Activated B cell treated with CpG ODN at 0.5 μM for 24 hours (primary cell): ENCODE measurements at regions not wholly inside any gene's neighbourhood (a gene's known extent, or its start where the extent isn't known, plus 50 kb on each side); places are given as distances from the start of the nearest gene placed in this dataset.

Source experiments
- ATAC-seq: fragments of 200-7000 bp; cut with Tn5 transposase; one replicate; pipeline ENCODE4 v1.10.0; 2021; ENCODE audit warnings: low read depth, mild to moderate bottlenecking, moderate library complexity
- CTCF ChIA-PET: fragments of 350-600 bp; sonication (Branson Sonifier 250); formaldehyde crosslinking; loops from one replicate; lab custom pipeline; 2021; ENCODE audit warnings: antibody characterized with exemption; lab: Charles Lee
- POLR2A ChIA-PET: fragments of 350-600 bp; sonication (Branson Sonifier 250); formaldehyde crosslinking; loops from one replicate; lab custom pipeline; 2021; ENCODE audit warnings: antibody characterized with exemption; lab: Charles Lee
- DNase-seq: peaks from one replicate; pipeline ENCODE4 v3.0.0; 2022
- H3K27ac Mint-ChIP-seq: one replicate; pipeline ENCODE4 v1.8.0; 2020; ENCODE audit warnings: mixed read lengths
- H3K27me3 Mint-ChIP-seq: one replicate; pipeline ENCODE4 v1.8.0; 2021; ENCODE audit warnings: mixed read lengths
- H3K36me3 Mint-ChIP-seq: one replicate; pipeline ENCODE4 v1.8.0; 2021; ENCODE audit warnings: low read depth, mixed read lengths
- H3K4me1 Mint-ChIP-seq: one replicate; pipeline ENCODE4 v1.8.0; 2021; ENCODE audit warnings: mixed read lengths
- H3K4me3 Mint-ChIP-seq: one replicate; pipeline ENCODE4 v1.8.0; 2020; ENCODE audit warnings: mild to moderate bottlenecking, mixed read lengths
- H3K9me3 Mint-ChIP-seq: one replicate; pipeline ENCODE4 v1.8.0; 2020; ENCODE audit warnings: mixed read lengths
- intact Hi-C: fragments of 100-400 bp; cut with micrococcal nuclease; formaldehyde crosslinking; loops from one replicate; pipeline ENCODE4 v1.15.1; 2024
- TF ChIP-seq, protein P1 (sequence below): fragments of 200-600 bp; IDR thresholded peaks from one replicate; pipeline ENCODE4 v1.8.0; 2022; ENCODE audit warnings: antibody characterized with exemption, mild to moderate bottlenecking

DNA sequence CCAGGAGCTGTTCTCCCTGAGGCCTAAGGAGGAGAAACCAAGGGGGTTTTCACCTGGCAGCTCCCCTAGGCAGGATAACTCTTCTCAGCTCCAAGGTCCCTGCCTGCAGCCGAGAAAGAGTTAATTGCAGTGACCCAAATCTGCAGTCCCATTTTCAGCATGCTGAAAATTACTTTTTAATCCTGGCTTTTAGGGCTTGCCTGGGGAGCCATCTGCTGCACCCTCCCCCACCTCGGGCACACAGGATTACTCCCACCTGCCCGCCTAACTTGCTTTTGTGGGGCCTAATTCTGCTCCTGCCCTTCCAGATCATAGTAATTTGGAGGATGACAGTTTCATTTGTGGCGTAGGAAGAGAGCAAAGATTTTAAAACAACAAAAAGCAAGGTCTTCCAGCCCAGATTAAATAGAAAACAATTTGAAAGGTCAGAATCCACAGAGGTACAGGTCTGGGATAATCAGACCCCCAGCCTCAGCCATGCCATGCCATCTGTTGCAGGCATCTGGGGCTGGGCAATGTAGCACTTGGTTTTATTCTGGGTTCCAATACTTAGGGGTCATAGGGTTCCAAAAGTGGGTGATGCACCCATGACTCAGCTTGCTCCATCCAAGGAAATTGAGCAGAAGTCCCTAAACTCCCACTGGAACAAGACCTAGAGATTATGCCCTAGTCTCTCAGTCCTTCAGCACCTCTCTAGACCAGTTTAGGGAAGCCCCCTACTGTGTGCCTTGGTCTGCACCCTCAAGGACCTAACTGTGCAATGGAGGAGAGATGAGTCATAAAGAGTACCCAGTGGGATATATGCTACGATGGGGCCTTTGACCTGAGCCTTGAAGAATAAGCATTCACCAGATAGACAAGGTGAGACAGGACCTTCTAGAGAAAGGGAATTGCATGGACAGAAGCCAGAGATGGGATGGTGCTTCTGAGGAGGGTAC is 64.5 kb upstream of the NLK start:
- intact Hi-C loops, result no loop called here
- Mint-ChIP-seq H3K27me3 (no peaks in the 10 kb centered on the region), H3K36me3 (no peaks in the 10 kb centered on the region), H3K4me3 (no peak overlapping the region), H3K27ac (no peak overlapping the region), H3K4me1 (peaks cover 11% of the 10 kb centered on the region), H3K9me3 (peaks cover 4% of the 10 kb centered on the region)
- TF ChIP-seq, protein P1, sequence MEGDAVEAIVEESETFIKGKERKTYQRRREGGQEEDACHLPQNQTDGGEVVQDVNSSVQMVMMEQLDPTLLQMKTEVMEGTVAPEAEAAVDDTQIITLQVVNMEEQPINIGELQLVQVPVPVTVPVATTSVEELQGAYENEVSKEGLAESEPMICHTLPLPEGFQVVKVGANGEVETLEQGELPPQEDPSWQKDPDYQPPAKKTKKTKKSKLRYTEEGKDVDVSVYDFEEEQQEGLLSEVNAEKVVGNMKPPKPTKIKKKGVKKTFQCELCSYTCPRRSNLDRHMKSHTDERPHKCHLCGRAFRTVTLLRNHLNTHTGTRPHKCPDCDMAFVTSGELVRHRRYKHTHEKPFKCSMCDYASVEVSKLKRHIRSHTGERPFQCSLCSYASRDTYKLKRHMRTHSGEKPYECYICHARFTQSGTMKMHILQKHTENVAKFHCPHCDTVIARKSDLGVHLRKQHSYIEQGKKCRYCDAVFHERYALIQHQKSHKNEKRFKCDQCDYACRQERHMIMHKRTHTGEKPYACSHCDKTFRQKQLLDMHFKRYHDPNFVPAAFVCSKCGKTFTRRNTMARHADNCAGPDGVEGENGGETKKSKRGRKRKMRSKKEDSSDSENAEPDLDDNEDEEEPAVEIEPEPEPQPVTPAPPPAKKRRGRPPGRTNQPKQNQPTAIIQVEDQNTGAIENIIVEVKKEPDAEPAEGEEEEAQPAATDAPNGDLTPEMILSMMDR, result no peak
- ChIA-PET POLR2A (no interaction called here), CTCF (no interaction called here)
- no peak for DNase-seq
- ATAC-seq, result no peak

DNA sequence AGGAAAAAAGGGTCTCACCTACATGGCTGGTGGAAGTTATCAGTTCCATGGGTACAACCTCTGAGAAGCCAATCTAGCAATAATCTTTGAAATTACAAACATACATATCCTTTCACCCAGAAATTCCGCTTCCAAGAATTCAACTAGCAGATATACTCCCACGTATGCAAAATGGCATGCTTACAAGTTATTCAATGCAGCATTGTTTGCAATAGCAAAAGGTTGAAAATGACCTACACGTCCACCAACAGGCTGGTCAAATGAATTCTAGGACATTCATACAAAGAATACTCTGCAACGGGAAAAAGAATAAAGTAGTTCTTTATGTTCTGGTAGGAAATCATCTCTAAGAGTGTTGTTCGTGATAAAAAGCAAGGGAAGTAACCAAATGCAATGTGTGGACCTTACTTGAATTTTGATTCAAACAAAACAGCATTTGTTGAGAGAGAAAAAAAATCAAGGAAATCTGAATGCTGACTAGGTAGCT is 63.7 kb upstream of the NLK start:
- intact Hi-C loops, result no loop called here
- no peaks in the 10 kb centered on the region for H3K27me3 Mint-ChIP-seq
- no peaks in the 10 kb centered on the region for H3K36me3 Mint-ChIP-seq
- TF ChIP-seq, protein P1, result no peak
- ATAC-seq, result no peak
- CTCF ChIA-PET, result no interaction called here
- POLR2A ChIA-PET, result no interaction called here
- H3K4me1 Mint-ChIP-seq, result peaks cover 11% of the 10 kb centered on the region
- no peak overlapping the region for H3K4me3 Mint-ChIP-seq
- peaks cover 2% of the 10 kb centered on the region for H3K9me3 Mint-ChIP-seq
- no peak overlapping the region for H3K27ac Mint-ChIP-seq
- no peak for DNase-seq

DNA sequence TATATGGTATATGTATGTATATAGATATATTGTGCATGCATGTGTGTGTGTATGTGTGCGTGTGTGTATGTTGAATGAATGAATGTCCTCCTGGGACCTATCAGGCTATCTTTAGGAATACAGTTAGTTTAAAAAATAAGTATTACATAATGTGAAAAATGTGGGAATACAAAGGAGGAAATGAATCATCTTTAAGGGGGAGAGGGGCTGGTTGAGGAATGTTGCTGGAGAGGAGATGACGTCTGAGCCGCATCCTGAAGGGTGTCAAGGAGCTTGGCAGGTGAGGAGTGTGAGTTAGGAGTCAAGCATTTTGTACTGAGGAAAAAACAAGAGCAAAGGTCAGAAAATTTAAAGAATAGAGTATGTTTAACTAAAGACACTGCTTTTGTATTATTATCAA is 62.4 kb upstream of the NLK start:
- Mint-ChIP-seq H3K36me3 (no peaks in the 10 kb centered on the region), H3K4me1 (peaks cover 14% of the 10 kb centered on the region), H3K9me3 (no peaks in the 10 kb centered on the region), H3K27ac (no peak overlapping the region), H3K4me3 (no peak overlapping the region), H3K27me3 (peaks cover 4% of the 10 kb centered on the region)
- intact Hi-C loops, result no loop called here
- TF ChIP-seq, protein P1, result no peak
- ATAC-seq (no peak), DNase-seq (no peak)
- ChIA-PET POLR2A (no interaction called here), CTCF (no interaction called here)

DNA sequence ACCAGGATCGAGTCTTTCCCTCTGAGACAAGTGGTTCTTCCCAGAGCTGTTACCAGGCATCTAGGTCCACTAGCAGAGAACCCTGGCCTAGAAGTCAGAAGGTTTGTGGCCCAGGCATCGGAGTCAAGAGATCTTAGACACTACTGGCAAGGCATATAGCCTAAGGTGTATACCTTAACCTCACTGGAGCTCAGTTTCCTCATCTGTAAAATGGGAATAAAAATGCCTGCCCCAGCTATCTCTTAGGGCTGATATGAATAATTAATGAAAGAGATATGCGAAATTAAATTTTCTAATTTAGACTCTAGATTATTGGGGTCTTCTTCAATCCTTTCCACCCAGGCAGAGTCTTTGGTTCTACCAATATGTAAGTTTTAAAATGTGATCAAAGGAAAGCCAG is 60.5 kb upstream of the NLK start:
- TF ChIP-seq, protein P1, result no peak
- H3K4me3 Mint-ChIP-seq, result no peak overlapping the region
- ChIA-PET POLR2A (no interaction called here), CTCF (no interaction called here)
- intact Hi-C loops, result no loop called here
- H3K9me3 Mint-ChIP-seq, result no peaks in the 10 kb centered on the region
- ATAC-seq (no peak), DNase-seq (no peak)
- no peak overlapping the region for H3K27ac Mint-ChIP-seq
- no peaks in the 10 kb centered on the region for H3K36me3 Mint-ChIP-seq
- peaks cover 24% of the 10 kb centered on the region for H3K4me1 Mint-ChIP-seq
- H3K27me3 Mint-ChIP-seq, result peaks cover 7% of the 10 kb centered on the region

DNA sequence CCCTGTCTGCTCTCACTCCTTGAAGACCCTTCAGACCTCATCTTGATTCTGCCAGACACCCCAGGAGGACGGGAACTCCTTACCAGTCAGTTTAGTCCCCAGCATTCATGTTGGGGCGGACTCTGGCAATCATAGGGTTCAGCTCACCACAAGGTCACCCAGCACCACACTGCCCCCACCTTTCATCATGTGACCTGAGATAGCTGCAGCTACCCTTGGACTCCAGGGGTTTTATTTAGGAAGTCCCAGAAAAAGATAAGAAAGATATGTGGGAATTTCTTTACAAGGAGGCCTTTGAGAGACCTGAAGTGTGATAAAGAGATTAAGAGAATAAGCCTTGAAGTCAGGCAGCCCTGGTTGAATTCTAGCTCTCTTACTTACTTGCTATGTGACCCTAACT is 59.8 kb upstream of the NLK start:
- no peaks in the 10 kb centered on the region for H3K36me3 Mint-ChIP-seq
- peaks cover 7% of the 10 kb centered on the region for H3K27me3 Mint-ChIP-seq
- H3K27ac Mint-ChIP-seq, result no peak overlapping the region
- no peak overlapping the region for H3K4me3 Mint-ChIP-seq
- H3K4me1 Mint-ChIP-seq, result peaks cover 23% of the 10 kb centered on the region
- TF ChIP-seq, protein P1, result no peak
- H3K9me3 Mint-ChIP-seq, result no peaks in the 10 kb centered on the region
- ATAC-seq (no peak), DNase-seq (no peak)
- ChIA-PET CTCF (no interaction called here), POLR2A (no interaction called here)
- intact Hi-C loops, result no loop called here
